ENCODE measurements at regions not wholly inside any gene's neighbourhood (a gene's known extent, or its start where the extent isn't known, plus 50 kb on each side); places are given as distances from the start of the nearest gene placed in this dataset.

DNA sequence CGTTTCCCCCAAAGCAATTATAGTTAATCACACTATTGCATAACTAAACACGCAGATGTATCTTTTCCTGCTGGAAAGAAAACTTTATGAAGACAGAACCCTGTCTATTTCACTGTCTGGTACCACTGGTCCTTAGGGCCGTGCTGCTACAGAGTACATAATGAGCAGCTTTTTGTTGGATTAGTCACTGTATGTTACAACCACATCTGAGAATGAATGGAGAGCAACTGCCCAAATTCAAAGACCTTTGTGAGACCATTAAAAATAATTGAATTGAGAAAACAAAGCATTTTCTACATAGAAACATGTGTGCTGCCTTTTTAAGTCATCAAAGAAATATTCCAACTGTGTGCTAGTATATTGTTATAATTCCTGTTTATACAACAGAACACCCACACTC is 111.3 kb upstream of the SORCS1 start:
- TF ChIP-seq CTCF (IDR thresholded peaks at IDR 0.05; ENCODE audit: low read depth, low read length, missing control alignments): no peak
- H3K4me3 ChIP-seq (replicated peaks; ENCODE audit: low read depth, low read length): no peak overlapping the region
- no peak for DNase-seq (ENCODE audit: extremely low read depth, low read depth)

GRCh38 chr10:107269626-107270025 is 105.1 kb upstream of the SORCS1 start:
- no peak for DNase-seq (ENCODE audit: extremely low read depth, low read depth)
- TF ChIP-seq CTCF (IDR thresholded peaks at IDR 0.05; ENCODE audit: low read depth, low read length, missing control alignments): no peak
- no peak overlapping the region for H3K4me3 ChIP-seq (replicated peaks; ENCODE audit: low read depth, low read length)

DNA sequence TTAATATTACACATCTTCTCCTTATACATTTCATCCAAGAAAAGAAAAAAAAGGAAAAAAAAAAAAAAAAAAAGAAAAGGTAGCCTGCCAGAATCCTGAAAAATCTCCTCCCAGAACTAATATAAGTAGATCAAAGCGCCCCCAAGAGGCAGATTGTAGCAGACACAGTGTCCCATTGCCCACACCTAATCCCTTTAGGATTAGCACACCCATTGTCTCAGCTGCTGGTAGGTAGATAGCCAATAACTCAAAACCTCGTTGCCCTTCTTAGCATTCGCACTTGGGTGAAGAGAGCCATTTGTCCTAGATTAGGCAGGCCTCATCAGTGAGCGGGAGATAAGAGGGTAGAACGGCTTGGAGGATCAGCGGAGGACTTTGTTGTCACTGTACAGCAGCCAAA is 100.2 kb upstream of the SORCS1 start:
- no peak overlapping the region for H3K4me3 ChIP-seq (replicated peaks; ENCODE audit: low read depth, low read length)
- TF ChIP-seq CTCF (IDR thresholded peaks at IDR 0.05; ENCODE audit: low read depth, low read length, missing control alignments): no peak
- DNase-seq (ENCODE audit: extremely low read depth, low read depth): no peak

- H3K4me3 ChIP-seq (replicated peaks; ENCODE audit: low read depth, low read length): no peak overlapping the region
- no peak for TF ChIP-seq CTCF (IDR thresholded peaks at IDR 0.05; ENCODE audit: low read depth, low read length, missing control alignments)
- no peak for DNase-seq (ENCODE audit: extremely low read depth, low read depth)
Measured at GRCh38 chr10:107244122-107244521, 79.6 kb upstream of the SORCS1 start.

DNA sequence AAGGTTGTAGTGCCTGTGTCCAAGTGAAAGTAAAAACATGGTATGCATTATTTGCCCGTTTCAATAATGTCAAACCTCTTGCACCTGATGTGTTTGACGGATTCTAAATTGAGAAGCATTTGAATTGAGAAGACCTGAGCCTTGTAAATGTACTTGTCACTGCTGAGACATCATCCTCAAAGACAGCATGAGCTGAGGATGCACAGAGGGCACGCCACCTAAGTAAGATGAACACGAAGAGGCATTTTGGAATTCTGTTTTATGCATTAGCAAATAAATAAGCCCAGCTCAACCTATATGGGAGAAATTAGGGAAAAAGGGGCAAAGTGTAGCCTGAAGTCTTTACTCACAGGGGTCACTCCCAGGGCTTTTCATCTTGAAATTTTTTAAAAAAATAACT is 73.8 kb upstream of the SORCS1 start:
- no peak for TF ChIP-seq CTCF (IDR thresholded peaks at IDR 0.05; ENCODE audit: low read depth, low read length, missing control alignments)
- H3K4me3 ChIP-seq (replicated peaks; ENCODE audit: low read depth, low read length): no peak overlapping the region
- no peak for DNase-seq (ENCODE audit: extremely low read depth, low read depth)

- DNase-seq (ENCODE audit: extremely low read depth, low read depth): no peak
- H3K4me3 ChIP-seq (replicated peaks; ENCODE audit: low read depth, low read length): no peak overlapping the region
- TF ChIP-seq CTCF (IDR thresholded peaks at IDR 0.05; ENCODE audit: low read depth, low read length, missing control alignments): no peak
Measured at GRCh38 chr10:107232013-107232412, 67.5 kb upstream of the SORCS1 start.

DNA sequence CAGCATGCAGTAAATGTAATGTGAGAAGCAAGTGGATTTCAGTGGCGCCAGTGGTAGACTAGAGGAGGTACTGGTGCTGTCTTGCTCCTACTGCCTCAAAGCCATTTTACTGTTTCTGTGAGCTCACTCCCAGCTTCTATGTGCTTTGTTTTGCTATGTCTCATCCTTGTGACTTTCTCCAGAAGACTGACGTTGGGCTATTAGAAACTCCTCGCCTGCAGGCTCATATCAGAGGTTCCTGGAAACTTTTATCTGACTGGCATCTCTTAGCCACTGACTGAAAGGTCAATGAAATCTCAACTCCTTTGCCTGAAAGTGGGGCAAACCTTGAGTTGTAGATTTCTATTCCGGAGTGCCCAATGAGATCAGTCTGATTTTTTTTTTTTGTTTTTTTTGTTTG is 66.4 kb upstream of the SORCS1 start:
- no peak for TF ChIP-seq CTCF (IDR thresholded peaks at IDR 0.05; ENCODE audit: low read depth, low read length, missing control alignments)
- no peak overlapping the region for H3K4me3 ChIP-seq (replicated peaks; ENCODE audit: low read depth, low read length)
- DNase-seq (ENCODE audit: extremely low read depth, low read depth): no peak
